HEK293 (cell line): ENCODE measurements at regions not wholly inside any gene's neighbourhood (a gene's known extent, or its start where the extent isn't known, plus 50 kb on each side); places are given as distances from the start of the nearest gene placed in this dataset.

ENCODE experiments used
- CTCF ChIA-PET: fragments of 350-600 bp; formaldehyde crosslinking; extraction: SDS; loops from one replicate; lab custom pipeline; 2021; ENCODE audit warnings: antibody characterized with exemption; lab: Yijun Ruan, JAX
- POLR2A ChIA-PET: fragments of 300-600 bp; formaldehyde crosslinking; extraction: SDS; loops from one replicate; lab custom pipeline; 2020; ENCODE audit warnings: antibody characterized with exemption, inconsistent platforms; lab: Yijun Ruan, JAX
- H3K27ac ChIP-seq: fragments of 200-500 bp; sonication (Bioruptor generic); 2 replicates; pipeline ENCODE4 v1.5.1; 2014; ENCODE audit warnings: low read depth, low read length, control low read depth, inconsistent platforms; ENCODE audit errors: extremely low read depth
- H3K36me3 ChIP-seq, 2 experiments: fragments of 200-500 bp in 1 of 2; sonication (Bioruptor generic) in 1 of 2; 1 replicate in 1 of 2; 2 replicates in 1 of 2; pipeline ENCODE4 v1.5.1; 2014 to 2017; ENCODE audit warnings: inconsistent platforms in 2 of 2, low read length in 2 of 2; ENCODE audit not compliant: control insufficient read depth in 2 of 2, insufficient read depth in 1 of 2
- H3K4me1 ChIP-seq: fragments of 200-500 bp; sonication (Bioruptor generic); 2 replicates; pipeline ENCODE4 v1.5.1; 2014; ENCODE audit warnings: mild to moderate bottlenecking, low read length, inconsistent platforms; ENCODE audit not compliant: control insufficient read depth, insufficient read depth
- H3K4me3 ChIP-seq: 2 replicates; pipeline ENCODE4 v1.5.1; 2011; ENCODE audit warnings: low read depth, mild to moderate bottlenecking, control low read depth, low read length, moderate library complexity
- H3K9me3 ChIP-seq: fragments of 200-500 bp; sonication (Bioruptor generic); 2 replicates; pipeline ENCODE4 v1.5.1; 2014; ENCODE audit warnings: low read depth, low read length, inconsistent platforms; ENCODE audit not compliant: control insufficient read depth, insufficient read depth
- KLF8 ChIP-seq: fragments of 450-650 bp; formaldehyde crosslinking; IDR thresholded peaks from 2 replicates; pipeline ENCODE4 v1.5.1; 2016; ENCODE audit warnings: missing biosample characterization, missing genetic modification characterization
- REPIN1 ChIP-seq: fragments of 450-650 bp; formaldehyde crosslinking; IDR thresholded peaks from 2 replicates; pipeline ENCODE4 v1.5.1; 2017; ENCODE audit warnings: missing biosample characterization, missing genetic modification characterization, low read depth
- SCRT2 ChIP-seq: fragments of 450-650 bp; formaldehyde crosslinking; IDR thresholded peaks from 2 replicates; pipeline ENCODE4 v1.5.1; 2016; ENCODE audit warnings: missing biosample characterization, missing genetic modification characterization
- TCF7L2 ChIP-seq: IDR thresholded peaks from 2 replicates; pipeline ENCODE4 v1.6.1; 2011; ENCODE audit warnings: low read depth, mild to moderate bottlenecking, inconsistent platforms, low read length, moderate library complexity, borderline replicate concordance
- YY1 ChIP-seq: fragments of 450-650 bp; formaldehyde crosslinking; IDR thresholded peaks from 2 replicates; pipeline ENCODE4 v1.5.1; 2018; ENCODE audit warnings: missing biosample characterization, missing genetic modification characterization
- ZFHX2 ChIP-seq: fragments of 450-650 bp; formaldehyde crosslinking; conservative IDR thresholded peaks from 2 replicates; pipeline ENCODE4 v1.5.1; 2016; ENCODE audit warnings: missing biosample characterization, missing genetic modification characterization
- ZFP3 ChIP-seq: fragments of 450-650 bp; formaldehyde crosslinking; IDR thresholded peaks from 2 replicates; pipeline ENCODE4 v1.5.1; 2016; ENCODE audit warnings: low read depth, missing biosample characterization, missing genetic modification characterization
- ZFP37 ChIP-seq: fragments of 450-650 bp; formaldehyde crosslinking; IDR thresholded peaks from 2 replicates; pipeline ENCODE4 v1.5.1; 2016; ENCODE audit warnings: missing biosample characterization, missing genetic modification characterization
- ZNF133 ChIP-seq: fragments of 450-650 bp; formaldehyde crosslinking; IDR thresholded peaks from 2 replicates; pipeline ENCODE4 v1.5.1; 2016; ENCODE audit warnings: missing biosample characterization, missing genetic modification characterization
- ZNF529 ChIP-seq: fragments of 450-650 bp; formaldehyde crosslinking; IDR thresholded peaks from 2 replicates; pipeline ENCODE4 v1.5.1; 2017; ENCODE audit warnings: missing genetic modification characterization, missing biosample characterization; ENCODE audit not compliant: insufficient replicate concordance
- ZNF585B ChIP-seq: fragments of 450-650 bp; formaldehyde crosslinking; IDR thresholded peaks from 2 replicates; pipeline ENCODE4 v1.5.1; 2016; ENCODE audit warnings: missing biosample characterization, missing genetic modification characterization
- ZNF600 ChIP-seq: fragments of 450-650 bp; formaldehyde crosslinking; IDR thresholded peaks from 2 replicates; pipeline ENCODE4 v1.5.1; 2016; ENCODE audit warnings: missing biosample characterization, missing genetic modification characterization
- ZNF629 ChIP-seq: fragments of 450-650 bp; formaldehyde crosslinking; IDR thresholded peaks from 2 replicates; pipeline ENCODE4 v1.5.1; 2017; ENCODE audit warnings: missing biosample characterization, missing genetic modification characterization
- ZNF660 ChIP-seq: fragments of 450-650 bp; IDR thresholded peaks from 2 replicates; pipeline ENCODE4 v1.5.1; 2018; ENCODE audit warnings: missing biosample characterization, mild to moderate bottlenecking, missing genetic modification characterization
- ZNF670 ChIP-seq: fragments of 450-650 bp; formaldehyde crosslinking; IDR thresholded peaks from 2 replicates; pipeline ENCODE4 v1.5.1; 2016; ENCODE audit warnings: missing biosample characterization, missing genetic modification characterization, low read depth
- ZNF768 ChIP-seq: fragments of 450-650 bp; formaldehyde crosslinking; IDR thresholded peaks from 2 replicates; pipeline ENCODE4 v1.5.1; 2018; ENCODE audit warnings: missing biosample characterization, mild to moderate bottlenecking, missing genetic modification characterization
- ZSCAN16 ChIP-seq: fragments of 450-650 bp; formaldehyde crosslinking; IDR thresholded peaks from 2 replicates; pipeline ENCODE4 v1.5.1; 2016; ENCODE audit warnings: missing biosample characterization, missing genetic modification characterization
- TF ChIP-seq, protein P1 (sequence below): fragments of 450-650 bp; formaldehyde crosslinking; IDR thresholded peaks from 2 replicates; pipeline ENCODE4 v1.5.1; 2016; ENCODE audit warnings: missing biosample characterization, missing genetic modification characterization
- TF ChIP-seq, protein P2 (sequence below): fragments of 450-650 bp; formaldehyde crosslinking; IDR thresholded peaks from 2 replicates; pipeline ENCODE4 v1.5.1; 2016; ENCODE audit warnings: missing biosample characterization, missing genetic modification characterization
- TF ChIP-seq, protein P3 (sequence below): fragments of 450-650 bp; IDR thresholded peaks from 2 replicates; pipeline ENCODE4 v1.5.1; 2018; ENCODE audit warnings: missing biosample characterization, missing genetic modification characterization
- TF ChIP-seq, protein P4 (sequence below): fragments of 450-650 bp; formaldehyde crosslinking; IDR thresholded peaks from 2 replicates; pipeline ENCODE4 v1.5.1; 2016; ENCODE audit warnings: missing biosample characterization, missing genetic modification characterization
- TF ChIP-seq, protein P5 (sequence below): fragments of 450-650 bp; formaldehyde crosslinking; IDR thresholded peaks from 2 replicates; pipeline ENCODE4 v1.5.1; 2017; ENCODE audit warnings: missing biosample characterization, missing genetic modification characterization

DNA sequence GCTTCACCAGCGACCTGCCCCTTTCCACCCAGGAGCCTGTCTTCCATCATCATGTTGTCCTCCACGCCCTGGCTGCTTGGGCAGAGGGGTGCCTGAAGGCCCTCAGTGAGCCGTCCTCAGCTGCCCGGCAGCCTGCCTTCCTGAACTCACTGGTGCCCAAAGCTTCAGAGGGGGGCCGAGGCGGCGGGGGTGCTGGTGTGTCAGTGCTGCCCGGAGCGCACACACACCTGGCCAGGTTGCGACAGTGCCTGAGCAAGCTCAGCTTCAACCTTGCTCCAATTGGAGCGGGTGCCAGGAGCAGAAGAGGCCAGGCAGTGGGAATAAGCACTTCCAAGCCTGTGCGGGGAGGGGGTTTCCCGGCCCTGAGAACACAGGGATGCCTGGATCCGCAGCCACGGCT is 566.3 kb downstream of the INHBA start:
- H3K27ac ChIP-seq = no peak overlapping the region
- H3K9me3 ChIP-seq = no peaks in the 10 kb centered on the region
- POLR2A ChIA-PET = no interaction called here
- no peak for TF ChIP-seq YY1 (tag by site-specific recombination)
- no peak overlapping the region for H3K4me3 ChIP-seq
- peaks cover 10% of the 10 kb centered on the region for H3K4me1 ChIP-seq
- H3K36me3 ChIP-seq = no peaks in the 10 kb centered on the region
- CTCF ChIA-PET = interaction anchor here (2.5 kb wide), 1 partner anchor 133 kb away, joined by 6 read pairs; no protein-coding TSS in a partner anchor

DNA sequence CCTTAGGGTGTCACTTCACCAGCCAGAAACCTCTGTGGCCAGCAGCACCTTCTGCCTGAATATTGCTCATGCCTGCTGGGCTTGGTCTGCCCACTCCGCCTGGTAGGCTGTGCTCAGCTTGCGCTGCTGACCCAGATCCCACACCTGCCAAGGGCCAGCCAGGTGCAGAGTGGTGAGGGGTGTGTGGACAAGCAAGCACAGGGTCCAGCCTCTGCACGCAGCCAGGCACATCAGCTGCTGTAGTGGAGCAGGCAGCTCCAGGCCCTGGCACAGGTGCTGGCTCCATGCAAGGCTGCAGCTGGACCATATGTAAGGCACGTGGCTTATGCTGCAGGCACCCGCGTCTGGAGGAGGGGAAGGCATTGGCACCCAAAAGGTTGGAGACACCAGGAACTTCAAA is 567.4 kb downstream of the INHBA start:
- ChIA-PET POLR2A (no interaction called here), CTCF (interaction anchor here (2.5 kb wide), 1 partner anchor 132 kb away, joined by 6 read pairs; no protein-coding TSS in a partner anchor)
- Histone ChIP-seq H3K4me1 (peaks cover 10% of the 10 kb centered on the region), H3K9me3 (no peaks in the 10 kb centered on the region), H3K27ac (no peak overlapping the region), H3K4me3 (no peak overlapping the region), H3K36me3 (no peaks in the 10 kb centered on the region)
- TF ChIP-seq ZFP37 (tag by site-specific recombination) = no peak
- TF ChIP-seq ZNF133 (tag by site-specific recombination) = no peak
- TF ChIP-seq ZNF585B = no peak
- TF ChIP-seq TCF7L2 = no peak
- TF ChIP-seq REPIN1 (tag by site-specific recombination) = no peak
- TF ChIP-seq ZFHX2 (tag by site-specific recombination) = no peak
- no peak for TF ChIP-seq ZNF768
- TF ChIP-seq KLF8 (tag by site-specific recombination) = no peak
- TF ChIP-seq, protein P1, sequence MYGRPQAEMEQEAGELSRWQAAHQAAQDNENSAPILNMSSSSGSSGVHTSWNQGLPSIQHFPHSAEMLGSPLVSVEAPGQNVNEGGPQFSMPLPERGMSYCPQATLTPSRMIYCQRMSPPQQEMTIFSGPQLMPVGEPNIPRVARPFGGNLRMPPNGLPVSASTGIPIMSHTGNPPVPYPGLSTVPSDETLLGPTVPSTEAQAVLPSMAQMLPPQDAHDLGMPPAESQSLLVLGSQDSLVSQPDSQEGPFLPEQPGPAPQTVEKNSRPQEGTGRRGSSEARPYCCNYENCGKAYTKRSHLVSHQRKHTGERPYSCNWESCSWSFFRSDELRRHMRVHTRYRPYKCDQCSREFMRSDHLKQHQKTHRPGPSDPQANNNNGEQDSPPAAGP (tag by site-specific recombination) = no peak
- TF ChIP-seq, protein P2, sequence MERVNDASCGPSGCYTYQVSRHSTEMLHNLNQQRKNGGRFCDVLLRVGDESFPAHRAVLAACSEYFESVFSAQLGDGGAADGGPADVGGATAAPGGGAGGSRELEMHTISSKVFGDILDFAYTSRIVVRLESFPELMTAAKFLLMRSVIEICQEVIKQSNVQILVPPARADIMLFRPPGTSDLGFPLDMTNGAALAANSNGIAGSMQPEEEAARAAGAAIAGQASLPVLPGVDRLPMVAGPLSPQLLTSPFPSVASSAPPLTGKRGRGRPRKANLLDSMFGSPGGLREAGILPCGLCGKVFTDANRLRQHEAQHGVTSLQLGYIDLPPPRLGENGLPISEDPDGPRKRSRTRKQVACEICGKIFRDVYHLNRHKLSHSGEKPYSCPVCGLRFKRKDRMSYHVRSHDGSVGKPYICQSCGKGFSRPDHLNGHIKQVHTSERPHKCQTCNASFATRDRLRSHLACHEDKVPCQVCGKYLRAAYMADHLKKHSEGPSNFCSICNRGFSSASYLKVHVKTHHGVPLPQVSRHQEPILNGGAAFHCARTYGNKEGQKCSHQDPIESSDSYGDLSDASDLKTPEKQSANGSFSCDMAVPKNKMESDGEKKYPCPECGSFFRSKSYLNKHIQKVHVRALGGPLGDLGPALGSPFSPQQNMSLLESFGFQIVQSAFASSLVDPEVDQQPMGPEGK = no peak
- no peak for TF ChIP-seq ZNF670 (tag by site-specific recombination)
- no peak for TF ChIP-seq ZNF529 (tag by site-specific recombination)
- TF ChIP-seq ZSCAN16 (tag by site-specific recombination) = no peak

DNA sequence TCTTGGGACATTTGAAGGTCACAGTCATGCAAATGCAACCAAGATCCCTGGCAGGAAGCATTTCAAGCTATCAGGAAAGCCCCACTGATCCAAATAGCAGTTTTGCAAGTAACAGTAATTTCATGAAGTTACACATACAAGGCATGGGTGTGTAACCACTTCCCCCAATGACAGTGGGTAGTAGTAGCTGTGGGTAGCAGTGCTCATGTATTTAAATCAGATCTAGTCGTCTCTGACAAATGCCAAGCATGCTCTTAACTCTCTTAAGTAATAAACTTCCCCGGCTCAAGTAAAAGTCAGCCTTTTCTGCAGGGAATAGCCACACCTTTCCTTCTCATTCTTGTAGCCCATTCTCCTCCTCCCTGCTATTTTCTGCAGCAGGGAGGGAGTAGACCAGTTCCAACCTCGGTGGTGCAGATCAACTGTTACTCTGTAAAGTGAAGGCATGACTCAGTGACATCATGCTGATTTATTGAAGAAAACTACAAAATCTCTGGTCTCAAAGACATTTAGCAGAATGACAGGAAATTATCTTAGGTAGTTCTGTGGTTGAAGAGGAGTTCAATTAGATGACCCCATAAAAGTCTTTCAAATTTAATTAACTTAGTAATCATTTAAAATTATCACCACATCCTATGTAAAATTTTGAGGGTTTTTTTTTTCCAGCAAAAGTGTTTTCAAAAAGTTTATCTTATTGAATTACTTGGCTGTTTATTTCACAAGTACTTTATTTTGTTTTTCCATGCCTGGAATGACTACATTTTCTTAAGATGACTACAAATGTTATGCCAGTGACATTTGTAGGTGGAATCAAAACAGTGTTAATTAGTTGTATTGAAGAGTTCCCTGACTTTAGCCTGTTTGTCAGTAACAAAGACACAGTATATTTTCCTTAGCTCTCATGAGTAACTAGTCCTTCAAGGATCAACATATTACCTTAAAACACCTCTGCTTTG is 568.3 kb downstream of the INHBA start:
- CTCF ChIA-PET = interaction anchor here (2.5 kb wide), 1 partner anchor 131 kb away, joined by 6 read pairs; no protein-coding TSS in a partner anchor
- peaks cover 10% of the 10 kb centered on the region for H3K4me1 ChIP-seq
- POLR2A ChIA-PET = no interaction called here
- no peak overlapping the region; the same call in 1 of the 2 replicates for H3K27ac ChIP-seq
- H3K36me3 ChIP-seq = no peaks in the 10 kb centered on the region
- H3K9me3 ChIP-seq = no peaks in the 10 kb centered on the region
- H3K4me3 ChIP-seq = no peak overlapping the region
- TF ChIP-seq SCRT2 (tag by site-specific recombination) (0 out of 2 replicates have a peak, but pooled peaks have one; percentile 12), ZNF670 (tag by site-specific recombination) (no peak), ZNF629 (tag by site-specific recombination) (0 out of 2 replicates have a peak, but pooled peaks have one; percentile 31), ZFP3 (0 out of 2 replicates have a peak, but pooled peaks have one; percentile 15), ZNF600 (tag by site-specific recombination) (peak; percentile 67), ZNF660 (tag by site-specific recombination) (0 out of 2 replicates have a peak, but pooled peaks have one; percentile 32)
- TF ChIP-seq, protein P3, sequence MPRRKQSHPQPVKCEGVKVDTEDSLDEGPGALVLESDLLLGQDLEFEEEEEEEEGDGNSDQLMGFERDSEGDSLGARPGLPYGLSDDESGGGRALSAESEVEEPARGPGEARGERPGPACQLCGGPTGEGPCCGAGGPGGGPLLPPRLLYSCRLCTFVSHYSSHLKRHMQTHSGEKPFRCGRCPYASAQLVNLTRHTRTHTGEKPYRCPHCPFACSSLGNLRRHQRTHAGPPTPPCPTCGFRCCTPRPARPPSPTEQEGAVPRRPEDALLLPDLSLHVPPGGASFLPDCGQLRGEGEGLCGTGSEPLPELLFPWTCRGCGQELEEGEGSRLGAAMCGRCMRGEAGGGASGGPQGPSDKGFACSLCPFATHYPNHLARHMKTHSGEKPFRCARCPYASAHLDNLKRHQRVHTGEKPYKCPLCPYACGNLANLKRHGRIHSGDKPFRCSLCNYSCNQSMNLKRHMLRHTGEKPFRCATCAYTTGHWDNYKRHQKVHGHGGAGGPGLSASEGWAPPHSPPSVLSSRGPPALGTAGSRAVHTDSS (tag by site-specific recombination) = no peak
- TF ChIP-seq, protein P4, sequence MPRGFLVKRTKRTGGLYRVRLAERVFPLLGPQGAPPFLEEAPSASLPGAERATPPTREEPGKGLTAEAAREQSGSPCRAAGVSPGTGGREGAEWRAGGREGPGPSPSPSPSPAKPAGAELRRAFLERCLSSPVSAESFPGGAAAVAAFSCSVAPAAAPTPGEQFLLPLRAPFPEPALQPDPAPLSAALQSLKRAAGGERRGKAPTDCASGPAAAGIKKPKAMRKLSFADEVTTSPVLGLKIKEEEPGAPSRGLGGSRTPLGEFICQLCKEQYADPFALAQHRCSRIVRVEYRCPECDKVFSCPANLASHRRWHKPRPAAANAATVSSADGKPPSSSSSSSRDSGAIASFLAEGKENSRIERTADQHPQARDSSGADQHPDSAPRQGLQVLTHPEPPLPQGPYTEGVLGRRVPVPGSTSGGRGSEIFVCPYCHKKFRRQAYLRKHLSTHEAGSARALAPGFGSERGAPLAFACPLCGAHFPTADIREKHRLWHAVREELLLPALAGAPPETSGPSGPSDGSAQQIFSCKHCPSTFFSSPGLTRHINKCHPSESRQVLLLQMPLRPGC (tag by site-specific recombination) = no peak
- TF ChIP-seq, protein P5, sequence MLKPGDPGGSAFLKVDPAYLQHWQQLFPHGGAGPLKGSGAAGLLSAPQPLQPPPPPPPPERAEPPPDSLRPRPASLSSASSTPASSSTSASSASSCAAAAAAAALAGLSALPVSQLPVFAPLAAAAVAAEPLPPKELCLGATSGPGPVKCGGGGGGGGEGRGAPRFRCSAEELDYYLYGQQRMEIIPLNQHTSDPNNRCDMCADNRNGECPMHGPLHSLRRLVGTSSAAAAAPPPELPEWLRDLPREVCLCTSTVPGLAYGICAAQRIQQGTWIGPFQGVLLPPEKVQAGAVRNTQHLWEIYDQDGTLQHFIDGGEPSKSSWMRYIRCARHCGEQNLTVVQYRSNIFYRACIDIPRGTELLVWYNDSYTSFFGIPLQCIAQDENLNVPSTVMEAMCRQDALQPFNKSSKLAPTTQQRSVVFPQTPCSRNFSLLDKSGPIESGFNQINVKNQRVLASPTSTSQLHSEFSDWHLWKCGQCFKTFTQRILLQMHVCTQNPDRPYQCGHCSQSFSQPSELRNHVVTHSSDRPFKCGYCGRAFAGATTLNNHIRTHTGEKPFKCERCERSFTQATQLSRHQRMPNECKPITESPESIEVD (tag by site-specific recombination) = peak; percentile 72
